Small intestine (tissue), 7 donors: ENCODE measurements at regions not wholly inside any gene's neighbourhood (a gene's known extent, or its start where the extent isn't known, plus 50 kb on each side); places are given as distances from the start of the nearest gene placed in this dataset.
"Not testable (repeated sequence)": the region's sequence is repeated elsewhere in the genome, so short reads cannot be mapped to it uniquely, and the experiment has no call there.

Source experiments
- DNase-seq, 2 donors: peaks; one replicate each; pipeline versions ENCODE4 v3.0.0 to v3.0.0-alpha.2; 2013
- FAIRE-seq: peaks from 2 replicates; lab custom pipeline; 2012; peaks lifted over from hg19 to GRCh38; lab: Jason Lieb, UNC
- H3K27ac ChIP-seq, 3 donors: one replicate each; pipeline ENCODE4 v1.5.1; 2013; ENCODE audit warnings: low read length in 2 of 3, mild to moderate bottlenecking in 2 of 3, control low read depth in 1 of 3, inconsistent platforms in 1 of 3, low read depth in 1 of 3, moderate library complexity in 1 of 3
- H3K27me3 ChIP-seq, 3 donors: one replicate each; pipeline ENCODE4 v1.6.1; 2013; ENCODE audit warnings: low read length in 3 of 3, inconsistent platforms in 1 of 3; ENCODE audit not compliant: control insufficient read depth in 3 of 3, insufficient read depth in 3 of 3
- H3K36me3 ChIP-seq, 3 donors: one replicate each; pipeline ENCODE4 v1.6.1; 2013; ENCODE audit warnings: low read length in 3 of 3, inconsistent platforms in 1 of 3, low read depth in 1 of 3, mild to moderate bottlenecking in 1 of 3, moderate library complexity in 1 of 3; ENCODE audit not compliant: control insufficient read depth in 3 of 3, insufficient read depth in 2 of 3
- H3K4me1 ChIP-seq, 3 donors: one replicate each; pipeline ENCODE4 v1.6.1; 2013; ENCODE audit warnings: low read length in 2 of 3, inconsistent platforms in 1 of 3, low read depth in 1 of 3, mild to moderate bottlenecking in 1 of 3, moderate library complexity in 1 of 3; ENCODE audit not compliant: control insufficient read depth in 3 of 3, insufficient read depth in 2 of 3
- H3K4me3 ChIP-seq, 3 donors: one replicate each; pipeline ENCODE4 v1.5.1; 2013; ENCODE audit warnings: low read length in 3 of 3, control low read depth in 1 of 3, inconsistent platforms in 1 of 3, low read depth in 1 of 3, mild to moderate bottlenecking in 1 of 3, moderate library complexity in 1 of 3
- H3K9me3 ChIP-seq, 2 donors: one replicate each; pipeline ENCODE4 v1.6.1; 2013; ENCODE audit warnings: low read depth in 1 of 2, low read length in 1 of 2; ENCODE audit not compliant: control insufficient read depth in 2 of 2, insufficient read depth in 1 of 2
- WGBS, 3 donors: extraction: QIAGEN DNeasy Blood & Tissue Kit; methylation state at CpG; one replicate each; pipeline ENCODE4 v1.1.7; 2013; 5-methylcytosine and 5-hydroxymethylcytosine counted together
- donor health status: healthy with polysubstance abuse.
- donor health status: control.
- donor health status: control.
- donor health status: Bipolar disorder and iron deficiency.
- donor health status: healthy.

GRCh38 chr5:10886497-10886896, 125.5 kb upstream of the DAP start:
- no peak for FAIRE-seq
- WGBS, 3 donors = 79 to 89% (median 80%) methylated on average over 2 of the region's 2 CpGs
- H3K36me3 ChIP-seq = no peaks in the 10 kb centered on the region
- no peaks in the 10 kb centered on the region for H3K4me1 ChIP-seq
- H3K27me3 ChIP-seq = no peaks in the 10 kb centered on the region
- no peak overlapping the region for H3K27ac ChIP-seq
- no peak overlapping the region for H3K4me3 ChIP-seq
- H3K9me3 ChIP-seq = no peaks in the 10 kb centered on the region
- DNase-seq = no peak

- Histone ChIP-seq H3K4me3 (no peak overlapping the region), H3K4me1 (no peaks in the 10 kb centered on the region), H3K27me3 (no peaks in the 10 kb centered on the region), H3K9me3 (no peaks in the 10 kb centered on the region), H3K36me3 (no peaks in the 10 kb centered on the region), H3K27ac (no peak overlapping the region)
- 66 to 71% (median 70%) methylated on average over 6 of the region's 6 CpGs for WGBS, 3 donors
- DNase-seq (no peak), FAIRE-seq (no peak)
Measured at GRCh38 chr5:10885026-10885425, 124.0 kb upstream of the DAP start.

GRCh38 chr5:10883945-10884344, 122.9 kb upstream of the DAP start:
- not testable (repeated sequence) for H3K27me3 ChIP-seq, DNase-seq, H3K27ac ChIP-seq, H3K4me3 ChIP-seq, H3K4me1 ChIP-seq, H3K36me3 ChIP-seq, FAIRE-seq, H3K9me3 ChIP-seq
- WGBS, 3 donors = 65 to 77% (median 66%) methylated on average over 2 of the region's 2 CpGs

GRCh38 chr5:10880934-10881333, 119.9 kb upstream of the DAP start:
- no peaks in the 10 kb centered on the region for H3K36me3 ChIP-seq
- WGBS, 3 donors = 60 to 81% (median 70%) methylated on average over 4 of the region's 4 CpGs

GRCh38 chr5:10876996-10877395, 116.0 kb upstream of the DAP start:
- 81 to 91% (median 86%) methylated on average over 4 of the region's 4 CpGs for WGBS, 3 donors
- not testable (repeated sequence) for H3K4me1 ChIP-seq, H3K36me3 ChIP-seq, DNase-seq, H3K27ac ChIP-seq, FAIRE-seq, H3K4me3 ChIP-seq, H3K27me3 ChIP-seq, H3K9me3 ChIP-seq

More at GRCh38 chr5:10880934-10881333, 119.9 kb upstream of the DAP start:
- no peak overlapping the region for H3K27ac ChIP-seq
- DNase-seq (no peak), FAIRE-seq (no peak)
- no peaks in the 10 kb centered on the region for H3K27me3 ChIP-seq
- H3K9me3 ChIP-seq = no peaks in the 10 kb centered on the region
- H3K4me3 ChIP-seq = no peak overlapping the region
- no peaks in the 10 kb centered on the region for H3K4me1 ChIP-seq

DNA sequence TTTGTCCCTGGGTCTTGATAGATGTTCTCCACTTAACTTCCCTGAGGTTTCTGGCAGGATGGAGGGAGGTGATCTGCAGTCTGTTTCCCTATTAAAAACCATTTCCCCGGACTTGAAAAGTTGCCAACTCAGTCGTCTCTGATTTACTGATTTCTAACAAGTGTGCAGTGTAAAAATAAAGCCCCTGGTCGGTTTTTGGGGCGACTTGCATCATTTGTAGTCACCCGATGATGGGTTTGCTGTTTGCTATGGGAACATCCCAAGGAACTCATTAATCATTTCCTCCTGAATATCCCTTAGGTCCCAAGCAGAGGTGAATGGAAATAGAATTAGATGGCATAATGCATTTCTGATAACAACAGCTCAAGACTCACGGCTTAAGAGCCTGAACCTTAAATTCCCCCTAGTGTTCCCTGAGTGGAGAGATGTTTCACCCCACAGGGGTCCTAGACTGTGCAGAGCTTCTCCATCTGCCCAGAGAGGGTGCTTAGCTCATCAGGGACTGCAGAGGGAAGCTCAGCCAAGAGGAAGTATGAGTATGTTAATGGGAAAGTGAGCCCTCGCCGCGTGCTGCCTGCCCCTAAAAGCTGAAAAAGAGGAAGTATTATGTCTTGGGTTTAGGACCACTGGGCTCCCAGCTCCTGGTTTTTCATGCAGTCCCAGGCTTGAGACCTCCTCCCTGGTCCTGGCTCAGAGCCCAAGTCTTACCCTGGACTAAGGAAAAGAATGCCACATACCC, 115.1 kb upstream of the DAP start:
- Histone ChIP-seq H3K27ac (no peak overlapping the region), H3K4me3 (no peak overlapping the region), H3K9me3 (no peaks in the 10 kb centered on the region), H3K4me1 (no peaks in the 10 kb centered on the region), H3K36me3 (no peaks in the 10 kb centered on the region), H3K27me3 (no peaks in the 10 kb centered on the region)
- no peak for DNase-seq
- 42 to 67% (median 45%) methylated on average over 9 of the region's 9 CpGs for WGBS, 3 donors
- FAIRE-seq = no peak

- Histone ChIP-seq H3K4me3 (no peak overlapping the region), H3K27me3 (no peaks in the 10 kb centered on the region), H3K36me3 (no peaks in the 10 kb centered on the region), H3K4me1 (no peaks in the 10 kb centered on the region), H3K9me3 (no peaks in the 10 kb centered on the region), H3K27ac (no peak overlapping the region)
- no peak for FAIRE-seq
- WGBS, 3 donors = 82 to 91% (median 88%) methylated on average over 10 of the region's 10 CpGs
- no peak for DNase-seq
Measured at GRCh38 chr5:10875201-10875768, 114.3 kb upstream of the DAP start.

- DNase-seq = no peak
- Histone ChIP-seq H3K4me3 (no peak overlapping the region), H3K4me1 (no peaks in the 10 kb centered on the region), H3K9me3 (no peaks in the 10 kb centered on the region), H3K36me3 (no peaks in the 10 kb centered on the region), H3K27ac (no peak overlapping the region), H3K27me3 (no peaks in the 10 kb centered on the region)
- no peak for FAIRE-seq
- 89 to 92% (median 92%) methylated on average over 7 of the region's 7 CpGs for WGBS, 3 donors
Measured at GRCh38 chr5:10874541-10874940, 113.5 kb upstream of the DAP start.
